VCaP (cell line): ENCODE measurements at regions not wholly inside any gene's neighbourhood (a gene's known extent, or its start where the extent isn't known, plus 50 kb on each side); places are given as distances from the start of the nearest gene placed in this dataset.

Source experiments
- H3K27ac ChIP-seq: fragments of 450-650 bp; 2 replicates; pipeline ENCODE4 v1.5.1; 2017
- CTCF ChIP-seq: fragments of 450-650 bp; conservative IDR thresholded peaks from 2 replicates; pipeline ENCODE4 v1.5.1; 2017; ENCODE audit warnings: mild to moderate bottlenecking, moderate library complexity

- no peak overlapping the region for H3K27ac ChIP-seq
- no peak for TF ChIP-seq CTCF
These were observed 1106.4 kb downstream of the SI start for GRCh38 chr3:163971861-163972260.

GRCh38 chr3:163957072-163957471, 1121.2 kb downstream of the SI start:
- no peak overlapping the region for H3K27ac ChIP-seq
- TF ChIP-seq CTCF = no peak; the same call in 1 of the 2 replicates

GRCh38 chr3:163953526-163953925, 1124.8 kb downstream of the SI start:
- TF ChIP-seq CTCF = no peak
- no peak overlapping the region for H3K27ac ChIP-seq

GRCh38 chr3:163952499-163952898, 1125.8 kb downstream of the SI start:
- H3K27ac ChIP-seq = no peak overlapping the region
- TF ChIP-seq CTCF = no peak

- H3K27ac ChIP-seq = peak overlapping the region; percentile 49
- peak; percentile 82 for TF ChIP-seq CTCF
These were observed 1126.8 kb downstream of the SI start for GRCh38 chr3:163951397-163951987.

GRCh38 chr3:163946785-163947184, 1131.5 kb downstream of the SI start:
- H3K27ac ChIP-seq = no peak overlapping the region
- no peak for TF ChIP-seq CTCF

- H3K27ac ChIP-seq = no peak overlapping the region
- TF ChIP-seq CTCF = no peak
These were observed 1134.6 kb downstream of the SI start for GRCh38 chr3:163943664-163944063.

- H3K27ac ChIP-seq = no peak overlapping the region
- no peak for TF ChIP-seq CTCF
These were observed 1138.4 kb downstream of the SI start for GRCh38 chr3:163939926-163940325.
